GM19468 (cell line): ENCODE measurements at regions not wholly inside any gene's neighbourhood (a gene's known extent, or its start where the extent isn't known, plus 50 kb on each side); places are given as distances from the start of the nearest gene placed in this dataset.

Experiments used
- ATAC-seq: cut with Tn5 transposase; IDR thresholded peaks from one replicate; pipeline ENCODE4 v1.9.1; 2021; ENCODE audit warnings: mild to moderate bottlenecking, moderate library complexity, moderate number of reproducible peaks; ENCODE audit not compliant: unreplicated experiment; ENCODE audit errors: extremely low read depth

DNA sequence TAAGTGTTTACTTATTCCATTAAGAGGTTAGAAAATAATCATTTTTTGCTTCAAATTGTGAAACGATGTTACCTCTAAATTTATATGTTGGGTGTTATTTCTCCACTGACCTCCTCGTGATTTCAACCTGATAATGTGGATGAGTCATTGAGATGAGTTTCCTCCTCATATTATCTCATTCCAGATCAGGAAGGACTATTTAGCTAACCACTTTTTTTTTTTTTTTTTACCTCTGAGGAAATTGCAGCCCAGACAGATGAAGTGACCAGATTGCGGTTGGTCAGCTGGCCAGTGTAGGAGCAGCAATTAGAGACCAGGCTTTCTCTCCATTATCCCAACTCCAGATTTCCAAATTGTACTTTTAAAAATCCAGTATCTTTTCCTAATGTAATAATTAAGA, 248.7 kb downstream of the FZD1 start:
- no peak for ATAC-seq

DNA sequence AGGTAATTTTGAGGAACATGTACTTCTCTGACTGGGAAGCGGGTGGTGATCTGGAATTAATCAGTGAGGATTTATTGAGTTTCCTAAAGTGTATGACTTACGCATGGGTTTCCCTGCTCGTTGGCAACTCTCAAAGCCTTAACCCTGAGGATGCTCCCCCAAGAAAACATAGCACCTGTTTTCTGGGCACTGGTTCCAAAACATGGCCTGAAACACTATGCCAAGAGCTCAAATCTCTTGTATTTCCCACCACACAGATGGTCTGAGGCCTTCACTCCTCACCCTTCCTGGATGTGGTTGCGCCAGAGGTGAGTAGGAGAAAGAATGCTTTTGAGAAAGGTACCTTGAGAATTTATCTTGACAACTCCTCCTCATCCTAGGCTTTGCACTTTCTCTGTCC, 250.4 kb downstream of the FZD1 start:
- no peak for ATAC-seq

DNA sequence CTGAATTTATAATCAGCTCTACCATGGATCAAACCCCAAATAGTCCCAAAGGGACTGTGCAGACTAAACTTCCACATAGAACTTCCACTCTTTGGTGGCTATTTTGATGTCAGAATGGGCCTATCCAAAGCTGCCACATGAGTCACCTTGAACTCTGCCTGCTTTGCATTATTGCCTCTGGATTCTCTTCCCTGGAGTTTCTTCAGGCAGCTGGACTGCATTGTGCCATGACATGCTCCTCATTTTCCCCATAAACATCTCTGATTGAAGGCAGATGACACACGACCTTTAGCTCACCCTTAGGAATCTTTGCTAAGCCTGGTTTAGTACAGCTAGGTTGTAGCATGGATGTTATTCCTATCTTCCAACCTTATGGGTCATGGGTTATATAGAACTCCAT, 251.7 kb downstream of the FZD1 start:
- ATAC-seq, result no peak

DNA sequence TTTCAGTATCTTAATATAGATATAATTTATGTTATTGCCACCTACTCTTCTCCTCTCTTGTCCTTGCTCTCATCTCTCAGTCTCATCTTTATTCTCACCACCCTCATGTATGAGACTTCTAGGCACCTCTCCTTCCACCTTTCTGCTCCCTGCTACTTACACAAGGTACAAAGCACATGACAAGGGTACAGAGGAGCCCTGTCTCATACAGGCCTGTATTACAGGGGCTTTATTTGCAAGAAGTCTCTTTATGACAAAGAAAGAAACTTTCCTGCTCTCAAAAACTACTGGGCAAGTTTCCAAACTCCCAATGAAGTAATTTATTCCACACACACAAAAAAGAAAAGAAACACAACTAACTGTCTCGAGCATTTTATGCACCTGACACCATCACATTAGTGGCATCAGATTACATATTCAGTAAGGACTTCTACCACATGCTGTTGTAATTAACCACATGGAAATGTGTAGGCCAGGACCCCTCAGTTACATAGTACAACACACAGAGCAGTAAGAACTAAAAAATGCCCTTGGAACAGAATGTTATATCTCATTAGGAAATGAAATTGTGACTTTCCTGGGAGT, 253.1 kb downstream of the FZD1 start:
- no peak for ATAC-seq

DNA sequence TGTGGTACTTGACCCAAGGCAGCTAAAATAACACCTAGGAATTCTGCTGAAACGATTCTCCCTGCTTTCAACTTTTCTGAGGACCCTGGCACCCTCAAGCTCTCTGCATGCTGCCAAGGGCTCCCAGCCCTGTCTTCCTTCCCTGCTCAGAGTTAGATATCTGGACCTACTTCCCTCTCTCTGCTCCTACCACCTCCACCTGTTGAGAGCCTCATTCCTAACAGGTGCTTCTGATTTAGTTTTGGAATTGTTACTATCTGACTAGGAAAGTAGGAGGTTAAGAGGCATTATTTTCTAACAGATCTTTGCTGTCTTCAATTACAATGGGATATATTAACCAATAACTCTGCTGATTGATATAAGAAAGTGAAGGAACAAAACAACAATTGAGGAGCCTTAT, 253.8 kb downstream of the FZD1 start:
- no peak for ATAC-seq

DNA sequence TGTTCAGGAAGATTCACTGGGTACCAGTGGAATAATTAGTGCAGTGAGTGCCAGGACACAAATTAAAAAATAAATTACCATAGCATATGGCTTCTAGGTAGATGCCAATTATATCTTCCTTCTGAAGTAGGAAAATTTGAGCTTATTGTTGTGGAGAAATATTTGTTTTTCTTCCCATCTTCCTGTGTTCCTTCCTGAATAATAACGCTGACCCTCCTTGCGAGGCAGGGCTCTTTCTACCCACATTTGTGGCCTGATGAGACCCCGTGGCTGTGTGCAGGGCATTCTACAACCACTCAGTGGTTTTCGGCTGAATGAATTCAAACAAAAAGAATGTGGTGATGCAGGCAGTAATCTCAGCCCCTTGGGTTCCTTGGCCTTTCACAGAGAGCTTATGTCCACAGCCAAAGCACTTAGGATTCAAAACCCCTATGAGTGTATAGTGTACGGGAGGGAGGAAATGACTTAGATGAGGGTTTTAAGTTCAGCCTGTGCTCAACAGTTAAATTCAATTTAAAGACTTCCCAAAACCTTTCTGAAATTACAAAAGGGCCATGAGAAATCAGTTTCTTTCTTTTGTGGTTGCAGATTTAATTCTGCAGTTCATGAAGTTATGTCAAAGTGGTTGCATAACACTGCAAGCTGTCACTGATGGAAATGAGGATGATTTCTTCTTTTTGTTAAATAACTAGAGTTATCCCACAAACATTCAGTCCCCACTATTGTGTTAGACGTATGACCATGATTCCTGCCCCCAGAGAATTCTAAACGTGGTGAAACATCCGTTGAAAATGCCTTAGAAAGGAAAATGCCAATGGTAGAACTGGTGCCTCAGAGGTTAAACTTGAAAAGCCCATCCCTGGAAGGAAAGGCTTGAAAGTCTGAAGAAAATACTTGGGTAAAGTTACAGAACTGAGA, 255.3 kb downstream of the FZD1 start:
- ATAC-seq, result no peak

DNA sequence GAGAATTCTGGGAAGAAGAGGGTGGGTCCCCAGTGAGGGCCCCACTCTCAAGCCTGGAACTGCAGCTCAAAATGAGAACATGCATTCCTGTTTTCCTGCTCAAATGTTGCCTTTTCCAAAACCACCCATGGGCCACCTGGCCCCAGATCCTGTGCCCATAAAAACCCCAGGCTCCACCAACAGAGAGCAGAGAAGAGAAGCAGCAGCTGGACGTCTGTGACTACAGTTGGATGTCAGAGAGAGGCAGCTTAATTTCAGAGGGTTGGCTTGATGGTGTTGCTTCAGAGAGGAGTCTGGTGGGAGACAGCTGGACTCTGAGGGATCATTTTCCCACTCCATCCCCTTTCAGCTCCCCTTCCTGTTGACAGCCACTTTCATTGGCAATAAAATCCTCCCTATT, 256.4 kb downstream of the FZD1 start:
- no peak for ATAC-seq

DNA sequence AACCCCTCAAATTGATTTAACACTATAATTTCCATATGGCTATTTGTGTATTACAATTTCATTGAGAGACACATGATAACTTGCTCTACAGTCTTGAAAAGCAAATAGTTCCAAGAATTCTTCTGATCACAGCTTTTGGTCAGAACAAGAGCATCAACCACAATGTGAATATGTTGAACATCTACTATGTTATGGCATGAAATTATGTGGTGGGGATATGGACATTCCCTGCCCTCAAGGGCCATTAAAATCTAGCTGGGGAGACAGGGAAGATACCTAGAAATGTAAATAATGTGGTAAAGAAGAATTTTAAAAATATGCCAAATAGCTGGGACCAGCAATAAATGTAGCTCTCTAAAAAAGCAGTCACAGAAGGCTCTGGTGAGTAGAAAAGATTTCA, 262.2 kb downstream of the FZD1 start:
- ATAC-seq, result no peak

DNA sequence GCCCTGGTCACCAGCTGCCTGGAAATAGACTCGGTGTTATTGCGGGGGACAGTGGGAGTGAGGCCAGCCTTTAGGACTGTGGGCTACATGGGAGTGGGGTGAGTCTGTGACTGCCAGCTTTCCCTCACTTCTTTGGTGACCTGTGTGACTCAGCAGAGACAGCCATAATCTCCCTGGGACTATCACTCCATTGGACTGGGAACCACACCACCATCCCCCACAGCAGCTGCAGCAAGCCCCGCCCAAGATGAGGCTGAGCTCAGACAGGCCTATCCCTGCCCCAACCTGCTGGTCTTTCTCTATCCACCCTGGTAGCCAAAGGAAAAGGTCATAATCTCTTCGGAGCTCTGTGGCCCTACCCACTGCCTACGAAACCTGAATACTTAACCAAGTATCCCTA, 263.2 kb downstream of the FZD1 start:
- ATAC-seq, result no peak

DNA sequence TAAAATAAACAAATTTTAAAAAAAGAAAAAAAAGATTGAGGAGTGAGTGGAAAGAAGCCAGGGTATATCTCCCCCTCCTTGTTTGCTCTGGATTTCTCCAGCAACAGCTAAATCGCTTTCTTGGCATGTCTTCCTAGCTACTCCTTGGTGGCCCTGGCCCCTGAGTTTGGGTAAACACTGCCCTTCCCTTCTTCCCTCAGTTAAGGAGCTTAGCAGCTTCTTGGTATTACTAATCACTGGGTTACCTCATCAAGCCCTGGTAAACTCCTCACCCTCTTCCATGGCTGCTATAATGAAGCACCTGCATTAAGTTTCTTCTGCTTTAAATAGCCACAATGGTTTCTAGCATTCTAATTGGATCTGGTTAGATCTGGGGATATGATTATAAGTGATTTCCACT, 269.8 kb downstream of the FZD1 start:
- ATAC-seq, result no peak

DNA sequence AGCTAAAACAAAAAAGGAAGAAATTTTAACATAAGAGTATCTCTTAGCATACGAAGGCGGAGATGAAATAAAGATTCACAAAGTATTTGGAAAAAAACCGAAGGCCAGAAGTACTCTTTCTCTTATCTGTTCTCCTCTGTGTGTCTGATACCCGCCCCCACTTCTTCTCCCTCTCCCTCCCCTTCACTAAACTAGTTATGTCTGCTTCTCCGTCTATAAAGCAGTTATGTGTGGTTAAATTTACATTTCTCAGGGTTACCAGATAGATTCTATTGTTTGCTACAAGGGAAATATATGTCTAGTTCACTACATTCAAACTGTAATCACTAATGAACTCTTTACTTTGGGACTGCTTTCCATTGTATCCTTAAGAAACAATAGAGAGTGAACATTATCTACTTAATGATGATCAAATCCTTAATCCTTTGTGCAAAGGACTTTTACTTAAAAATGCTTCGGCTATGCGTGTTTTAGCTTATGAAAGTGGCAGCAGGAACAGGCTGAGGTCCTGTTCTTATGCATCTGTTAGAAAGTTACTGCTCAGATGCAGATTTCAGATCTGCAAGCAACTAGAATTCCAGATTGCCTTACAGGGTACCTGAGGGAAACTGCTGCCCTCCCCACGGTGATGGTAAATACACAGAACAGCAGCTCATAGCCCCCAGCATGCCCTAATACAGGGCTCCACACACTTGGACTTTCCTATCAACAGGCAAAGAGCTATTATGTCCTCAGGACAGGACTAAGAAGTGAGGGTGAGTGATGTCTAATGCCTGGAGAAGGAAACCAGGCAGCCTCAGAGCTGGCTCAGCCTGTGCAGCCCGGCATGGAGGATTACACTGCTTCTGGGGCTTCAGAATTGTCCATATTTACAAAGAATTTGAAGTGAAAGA, 273.3 kb downstream of the FZD1 start:
- no peak for ATAC-seq

DNA sequence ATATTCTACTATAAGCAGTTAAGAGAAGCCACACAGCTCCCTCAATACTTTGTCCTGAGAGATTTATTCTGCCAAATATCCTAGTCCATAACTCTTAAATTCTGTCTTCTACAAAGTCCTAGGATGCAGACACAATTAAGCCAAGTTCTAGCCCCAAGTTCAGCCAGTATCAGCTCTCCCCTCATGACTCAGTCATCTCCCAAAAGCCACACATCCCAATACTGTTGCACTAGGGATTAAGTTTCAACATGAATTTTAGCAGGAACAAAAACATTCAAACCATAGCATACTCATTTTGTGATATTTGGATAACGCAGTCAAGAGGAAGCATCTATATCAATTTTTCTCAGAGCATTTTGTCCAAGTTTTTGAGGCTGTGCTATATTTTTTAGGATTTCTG, 277.4 kb downstream of the FZD1 start:
- ATAC-seq, result no peak

DNA sequence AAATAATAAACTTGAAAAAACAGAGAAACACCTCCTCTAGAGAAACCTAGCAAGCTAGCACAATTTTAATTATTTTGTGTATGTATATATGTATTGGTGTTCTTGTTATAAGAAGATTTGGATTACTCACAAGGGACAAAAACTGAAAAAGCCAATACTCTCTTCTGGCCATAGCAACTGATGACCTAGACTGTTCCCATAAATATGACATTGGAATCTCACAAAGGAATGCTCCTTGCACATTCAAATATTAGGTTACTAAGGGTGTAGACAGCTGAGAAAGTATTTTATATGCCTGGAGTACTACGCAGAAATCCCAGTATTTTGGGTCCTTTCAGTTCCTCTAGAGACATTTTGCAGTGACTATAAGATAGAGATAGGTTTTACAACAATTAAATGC, 279.4 kb downstream of the FZD1 start:
- no peak for ATAC-seq

DNA sequence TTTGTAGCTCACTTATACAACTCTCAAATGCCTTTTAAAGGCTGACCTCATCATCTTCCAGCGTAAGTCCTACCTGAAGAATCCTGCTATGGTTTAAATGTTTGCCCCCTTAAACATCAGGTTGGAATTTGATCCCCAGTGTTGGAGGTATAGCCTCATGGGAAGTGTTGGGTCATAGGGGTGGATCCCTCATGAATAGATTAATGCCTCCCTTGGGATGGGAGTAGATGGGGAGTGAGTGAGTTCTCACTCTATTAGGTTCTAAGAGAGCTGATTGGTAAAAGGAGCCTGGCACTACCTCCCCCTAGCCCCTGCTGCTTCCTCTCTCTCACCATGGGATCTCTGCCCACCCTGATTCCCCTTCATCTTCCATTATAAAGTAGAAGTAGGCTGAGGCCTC, 285.6 kb downstream of the FZD1 start:
- ATAC-seq, result no peak

DNA sequence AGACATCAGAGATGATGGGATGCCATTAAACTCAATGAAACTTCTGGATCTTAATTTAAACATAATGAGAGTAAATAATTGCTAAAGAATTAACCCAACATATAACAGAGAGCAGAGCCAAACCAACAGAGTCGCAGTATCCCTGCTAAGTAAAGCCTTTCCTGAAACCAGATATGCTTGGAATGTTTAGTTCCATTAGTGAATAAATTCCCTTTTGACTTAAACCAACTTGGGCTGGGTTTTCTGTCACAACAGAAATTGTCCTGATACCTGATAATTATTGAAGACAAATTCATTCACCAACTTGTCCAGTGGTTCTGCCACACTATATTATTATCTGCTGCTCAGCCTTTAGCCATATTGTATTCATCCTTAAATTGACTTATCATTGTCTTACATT, 286.7 kb downstream of the FZD1 start:
- ATAC-seq, result no peak

DNA sequence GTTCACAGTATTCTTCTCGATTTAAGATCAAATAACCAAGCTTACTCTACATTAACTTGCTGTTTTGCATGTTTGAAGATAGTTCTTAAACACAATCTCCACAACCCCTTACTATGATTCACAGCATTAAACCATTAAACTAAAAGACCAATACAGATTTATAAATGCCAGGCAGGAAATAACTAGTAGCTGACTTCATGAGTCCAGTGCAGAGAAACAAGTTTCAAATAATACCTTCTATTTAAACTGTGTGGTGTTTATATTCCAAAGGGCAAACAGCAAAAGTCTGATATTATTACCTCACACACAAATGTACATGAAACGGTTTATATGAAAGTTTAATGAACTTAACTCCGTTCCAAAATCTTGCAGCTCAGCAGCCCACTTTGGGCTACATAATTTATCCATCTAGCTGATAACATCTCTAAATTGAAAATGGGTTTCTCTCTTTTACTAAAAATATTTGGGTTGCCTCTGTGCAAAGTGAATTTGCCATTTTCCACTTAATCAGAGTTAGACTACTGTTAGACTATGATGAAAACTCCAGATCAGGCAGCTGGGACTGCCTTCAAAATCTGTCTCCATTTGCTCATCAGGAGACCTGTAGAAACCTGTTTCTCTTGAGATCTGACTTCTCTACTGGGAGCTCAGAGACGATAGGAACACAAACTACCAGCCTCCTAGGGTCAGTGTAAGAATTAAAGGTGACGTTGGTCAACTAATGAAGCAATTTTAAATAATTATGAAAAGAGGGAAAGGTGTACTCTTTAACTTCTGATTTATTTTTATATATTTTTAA, 287.3 kb downstream of the FZD1 start:
- ATAC-seq, result no peak

DNA sequence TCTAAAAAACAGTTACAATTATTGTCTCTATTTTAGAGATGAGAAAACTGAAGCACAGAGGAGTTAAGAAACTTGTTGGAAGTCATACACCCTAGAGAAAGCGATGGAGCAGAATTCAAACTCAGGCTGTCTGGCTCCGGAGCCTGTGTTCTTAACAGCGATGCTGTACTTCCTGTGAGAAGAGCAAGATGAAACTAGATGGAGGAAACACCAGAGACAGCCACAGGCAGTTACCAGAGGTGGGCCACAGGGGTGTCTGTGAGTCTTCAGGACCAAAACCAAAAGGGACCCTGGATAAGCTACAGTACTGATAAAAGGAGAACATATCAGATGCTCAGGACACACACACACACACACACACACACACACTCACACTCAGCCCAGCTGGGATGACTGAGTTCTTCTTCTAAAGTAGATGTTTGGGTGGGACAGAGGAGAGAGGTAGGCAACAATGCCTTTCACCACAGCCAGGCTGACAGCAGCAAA, 289.2 kb downstream of the FZD1 start:
- no peak for ATAC-seq

DNA sequence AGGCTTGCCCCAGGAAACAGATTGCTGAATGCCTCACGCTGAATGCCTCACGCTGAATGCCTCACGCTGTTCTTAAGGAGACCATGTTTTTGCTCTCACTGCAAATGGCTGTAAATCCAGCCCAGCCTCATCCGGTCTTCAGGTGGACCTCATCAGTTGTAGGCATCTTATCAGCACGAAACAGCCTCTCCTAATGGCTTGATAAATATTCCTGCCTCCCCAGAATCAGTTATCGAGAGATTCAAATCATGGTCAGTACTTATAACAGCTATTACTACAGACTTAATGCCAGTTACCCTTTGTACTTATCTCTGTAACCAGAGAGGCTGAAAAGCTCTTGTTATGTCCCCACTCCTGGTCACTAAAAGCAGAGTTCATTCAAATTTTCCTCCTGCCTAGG, 290.6 kb downstream of the FZD1 start:
- no peak for ATAC-seq

DNA sequence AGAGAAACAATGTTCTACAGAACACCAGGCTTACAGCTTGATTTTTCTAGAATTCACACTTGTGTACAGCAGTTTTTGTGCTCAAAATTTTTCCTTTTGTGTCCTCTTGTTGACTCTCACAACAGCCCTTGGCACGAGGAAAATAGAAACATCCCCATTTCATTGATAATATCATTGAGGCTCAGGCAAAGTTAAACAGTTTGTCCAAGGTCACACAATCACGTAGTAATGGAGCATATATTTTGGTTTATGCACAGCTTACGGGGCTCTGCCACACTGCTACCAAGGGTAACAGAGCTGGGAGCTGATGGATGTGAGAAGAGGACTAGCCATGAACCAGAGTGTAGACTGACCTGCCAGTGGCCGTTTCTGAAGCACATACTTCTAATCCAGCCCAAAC, 292.0 kb downstream of the FZD1 start:
- ATAC-seq, result no peak
